Fibroblast of pulmonary artery (primary cell): ENCODE measurements at regions not wholly inside any gene's neighbourhood (a gene's known extent, or its start where the extent isn't known, plus 50 kb on each side); places are given as distances from the start of the nearest gene placed in this dataset.

Experiments used
- DNase-seq: peaks from one replicate; pipeline ENCODE4 v3.0.0-alpha.2; 2010; ENCODE audit warnings: low read depth
- H3K4me3 ChIP-seq: replicated peaks from 2 replicates; pipeline ENCODE4 v1.5.1; 2011; ENCODE audit warnings: low read depth, mild to moderate bottlenecking, control low read depth, low read length, moderate library complexity
- TF ChIP-seq, protein P1 (sequence below): IDR thresholded peaks from 2 replicates; pipeline ENCODE4 v1.5.1; 2011; ENCODE audit warnings: mild to moderate bottlenecking, control low read depth, low read length, inconsistent platforms; ENCODE audit errors: missing control alignments

DNA sequence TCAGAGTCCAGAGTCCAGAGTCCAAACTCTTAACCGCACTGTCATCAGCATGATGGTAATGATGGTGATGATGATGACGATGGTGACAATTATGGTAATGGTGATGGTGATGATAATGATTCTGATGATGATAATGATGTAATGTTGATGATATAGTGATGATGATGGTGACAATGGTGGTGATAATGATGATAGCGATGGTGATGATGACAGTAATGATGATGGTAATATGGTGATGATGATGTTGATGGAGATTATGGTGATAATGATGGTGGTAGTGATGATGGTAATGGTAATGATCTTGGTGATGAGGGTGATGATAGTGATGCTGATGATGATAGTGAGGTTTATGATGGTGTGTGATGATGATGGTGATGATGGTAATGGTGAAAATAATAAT is 367.8 kb upstream of the CDH4 start:
- no peak overlapping the region for H3K4me3 ChIP-seq
- no peak for DNase-seq
- TF ChIP-seq, protein P1, sequence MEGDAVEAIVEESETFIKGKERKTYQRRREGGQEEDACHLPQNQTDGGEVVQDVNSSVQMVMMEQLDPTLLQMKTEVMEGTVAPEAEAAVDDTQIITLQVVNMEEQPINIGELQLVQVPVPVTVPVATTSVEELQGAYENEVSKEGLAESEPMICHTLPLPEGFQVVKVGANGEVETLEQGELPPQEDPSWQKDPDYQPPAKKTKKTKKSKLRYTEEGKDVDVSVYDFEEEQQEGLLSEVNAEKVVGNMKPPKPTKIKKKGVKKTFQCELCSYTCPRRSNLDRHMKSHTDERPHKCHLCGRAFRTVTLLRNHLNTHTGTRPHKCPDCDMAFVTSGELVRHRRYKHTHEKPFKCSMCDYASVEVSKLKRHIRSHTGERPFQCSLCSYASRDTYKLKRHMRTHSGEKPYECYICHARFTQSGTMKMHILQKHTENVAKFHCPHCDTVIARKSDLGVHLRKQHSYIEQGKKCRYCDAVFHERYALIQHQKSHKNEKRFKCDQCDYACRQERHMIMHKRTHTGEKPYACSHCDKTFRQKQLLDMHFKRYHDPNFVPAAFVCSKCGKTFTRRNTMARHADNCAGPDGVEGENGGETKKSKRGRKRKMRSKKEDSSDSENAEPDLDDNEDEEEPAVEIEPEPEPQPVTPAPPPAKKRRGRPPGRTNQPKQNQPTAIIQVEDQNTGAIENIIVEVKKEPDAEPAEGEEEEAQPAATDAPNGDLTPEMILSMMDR: no peak

DNA sequence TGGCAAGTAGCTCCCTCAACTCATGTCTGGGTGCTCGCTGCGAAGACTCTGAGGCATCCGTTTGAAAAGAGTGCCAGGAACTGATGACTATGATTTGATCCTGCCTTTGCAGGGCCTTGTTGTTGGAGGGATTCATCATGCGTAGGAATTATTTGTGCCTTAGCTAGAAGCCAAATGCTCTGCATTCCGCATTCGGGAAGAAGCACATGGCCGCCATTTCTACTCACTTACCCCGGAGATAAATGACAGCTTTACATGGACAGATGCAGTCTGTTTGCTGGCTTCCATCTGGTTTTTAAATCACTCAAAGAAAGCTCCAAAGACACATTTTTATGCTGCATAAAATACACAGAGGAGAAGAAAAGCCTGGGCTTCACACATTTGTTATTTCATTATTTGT is 363.3 kb upstream of the CDH4 start:
- TF ChIP-seq, protein P1: no peak
- no peak overlapping the region for H3K4me3 ChIP-seq
- DNase-seq: no peak

DNA sequence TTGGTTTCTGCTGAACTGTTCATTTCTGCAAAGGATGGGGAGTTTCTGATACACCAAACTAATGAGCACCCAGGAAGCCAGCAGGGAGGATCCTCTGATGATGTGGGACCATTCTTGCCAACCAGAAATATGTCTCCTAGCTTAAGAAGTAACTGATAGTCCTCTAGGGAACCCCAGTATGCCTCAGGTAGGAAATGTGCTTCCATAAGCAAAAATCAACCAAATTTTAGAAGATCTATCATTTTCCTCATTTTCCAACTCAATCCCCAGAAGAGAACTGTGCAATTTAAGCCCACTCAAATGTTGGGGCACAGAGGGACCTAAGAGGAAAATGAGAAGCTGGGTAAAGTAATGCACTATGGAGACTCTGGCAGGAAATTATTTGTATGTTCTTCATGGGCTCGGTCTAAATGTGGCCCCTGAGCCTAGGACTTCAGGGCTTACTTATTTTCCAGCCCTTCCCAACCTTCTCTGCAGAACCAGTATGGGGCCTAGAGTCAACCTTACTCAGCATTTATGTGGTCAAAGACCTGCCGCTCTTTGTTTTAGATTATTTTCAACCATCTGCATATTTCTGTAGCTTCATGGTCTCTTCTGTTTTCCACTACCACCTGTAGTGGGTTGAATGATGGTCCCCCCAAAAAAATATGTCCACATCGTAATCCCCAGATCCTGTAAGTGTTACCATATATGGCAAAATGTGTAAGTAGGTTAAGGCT is 359.8 kb upstream of the CDH4 start:
- no peak for DNase-seq
- TF ChIP-seq, protein P1: no peak
- no peak overlapping the region for H3K4me3 ChIP-seq

DNA sequence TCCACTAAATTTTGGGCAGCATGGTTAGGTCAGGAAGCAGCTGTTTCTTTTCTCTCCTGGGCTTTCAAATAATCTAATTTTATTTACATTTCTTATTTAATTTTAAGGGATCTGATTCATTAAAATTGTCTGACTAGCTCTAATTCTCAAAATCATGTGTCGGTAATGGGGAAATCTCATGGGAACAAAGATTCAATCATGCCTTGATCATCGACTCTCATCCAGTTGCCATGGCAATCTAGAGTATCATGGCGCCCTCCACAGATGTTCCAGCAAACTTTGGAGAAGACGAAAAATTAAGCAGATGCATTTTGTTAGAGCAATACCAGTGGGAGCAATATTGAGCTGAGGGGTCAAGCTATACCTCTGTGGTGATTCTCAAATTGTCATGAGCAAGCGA is 358.0 kb upstream of the CDH4 start:
- H3K4me3 ChIP-seq: no peak overlapping the region
- DNase-seq: no peak
- TF ChIP-seq, protein P1: no peak

DNA sequence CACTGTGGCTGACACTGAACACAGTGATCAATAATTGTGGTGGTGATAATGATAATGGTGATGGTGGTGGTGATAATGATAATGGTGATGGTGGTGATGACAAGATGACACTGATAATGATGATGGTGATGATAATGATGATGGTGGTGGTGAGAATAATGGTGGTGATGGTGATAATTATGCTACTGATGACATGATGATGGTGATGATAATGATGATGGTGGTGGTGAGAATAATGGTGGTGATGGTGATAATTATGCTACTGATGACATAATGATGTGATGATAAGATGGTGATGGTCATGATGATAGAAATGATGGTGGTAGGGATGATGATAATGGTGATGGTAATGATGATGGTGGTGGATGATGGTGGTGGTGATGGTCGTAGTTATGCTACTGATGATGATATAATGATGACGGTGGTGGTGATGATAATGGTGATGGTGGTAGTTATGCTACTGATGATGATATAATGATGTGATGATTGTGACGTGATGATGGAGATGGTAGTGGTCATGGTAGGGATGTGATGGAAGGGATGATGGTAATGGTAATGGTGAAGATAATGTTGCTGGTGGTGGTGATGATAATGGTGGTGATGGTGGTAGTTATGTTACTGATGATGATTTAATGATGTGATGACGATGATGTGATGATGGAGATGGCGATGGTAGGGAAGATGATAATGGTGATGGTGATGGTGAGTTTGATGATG is 356.5 kb upstream of the CDH4 start:
- H3K4me3 ChIP-seq: no peak overlapping the region
- TF ChIP-seq, protein P1: no peak
- DNase-seq: no peak

DNA sequence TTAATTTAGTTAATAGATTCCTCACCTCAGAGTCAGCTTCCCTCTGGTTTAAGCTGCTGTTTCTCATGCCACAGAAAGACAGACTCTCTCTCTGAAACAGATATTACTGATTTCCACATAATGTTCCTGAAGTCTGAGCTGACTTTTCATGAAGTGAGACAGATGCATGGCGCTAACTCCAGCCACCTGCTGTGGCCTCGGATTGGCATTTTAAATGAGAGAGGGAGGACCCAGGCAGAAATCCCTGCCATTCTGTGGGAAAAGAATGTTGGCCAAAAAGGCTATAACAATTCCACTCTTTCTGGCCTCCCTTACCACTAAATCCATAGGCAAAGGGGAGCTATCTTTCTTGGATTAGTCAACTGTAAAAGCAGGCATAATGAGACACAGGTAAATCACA is 354.1 kb upstream of the CDH4 start:
- no peak overlapping the region for H3K4me3 ChIP-seq
- TF ChIP-seq, protein P1: no peak
- DNase-seq: no peak
